Liver (tissue), 3 donors: ENCODE measurements at regions not wholly inside any gene's neighbourhood (a gene's known extent, or its start where the extent isn't known, plus 50 kb on each side); places are given as distances from the start of the nearest gene placed in this dataset.

ENCODE experiments used
- ATF3 ChIP-seq: IDR thresholded peaks from 2 replicates; pipeline ENCODE4 v1.6.1; 2016; ENCODE audit warnings: antibody characterized with exemption
- CTCF ChIP-seq: fragments of 150-350 bp; IDR thresholded peaks from 2 replicates; pipeline ENCODE4 v1.5.1; 2017; ENCODE audit warnings: improper control_type of control experiment, low read depth, low read length; ENCODE audit not compliant: missing input control
- FOXA1 ChIP-seq: IDR thresholded peaks from 2 replicates; pipeline ENCODE4 v1.6.1; 2016; ENCODE audit warnings: antibody characterized with exemption
- GABPA ChIP-seq, 2 donors: IDR thresholded peaks in 1 of 2; conservative IDR thresholded peaks in 1 of 2; 2 replicates each; pipeline ENCODE4 v1.6.1; 2016; ENCODE audit warnings: antibody characterized with exemption in 2 of 2, mild to moderate bottlenecking in 1 of 2, moderate library complexity in 1 of 2
- HNF4A ChIP-seq, 2 donors: conservative IDR thresholded peaks; 2 replicates each; pipeline ENCODE4 v1.6.1; 2016; ENCODE audit warnings: antibody characterized with exemption in 2 of 2, mild to moderate bottlenecking in 2 of 2
- JUND ChIP-seq, 2 donors: IDR thresholded peaks; 2 replicates each; pipeline ENCODE4 v1.6.1; 2016; ENCODE audit warnings: antibody characterized with exemption in 2 of 2
- MAX ChIP-seq: IDR thresholded peaks from 2 replicates; pipeline ENCODE4 v1.6.1; 2016; ENCODE audit warnings: antibody characterized with exemption
- NR2F2 ChIP-seq: IDR thresholded peaks from 2 replicates; pipeline ENCODE4 v1.6.1; 2016; ENCODE audit warnings: antibody characterized with exemption
- RAD21 ChIP-seq, 2 donors: IDR thresholded peaks; 2 replicates each; pipeline ENCODE4 v1.6.1; 2016; ENCODE audit warnings: antibody characterized with exemption in 2 of 2, mild to moderate bottlenecking in 2 of 2
- REST ChIP-seq: IDR thresholded peaks from 2 replicates; pipeline ENCODE4 v1.6.1; 2016; ENCODE audit warnings: antibody characterized with exemption, mild to moderate bottlenecking
- RXRA ChIP-seq, 2 donors: IDR thresholded peaks; 2 replicates each; pipeline ENCODE4 v1.6.1; 2017 to 2018; ENCODE audit warnings: antibody characterized with exemption in 2 of 2, mild to moderate bottlenecking in 1 of 2
- SP1 ChIP-seq: IDR thresholded peaks from 2 replicates; pipeline ENCODE4 v1.6.1; 2018; ENCODE audit warnings: antibody characterized with exemption, mild to moderate bottlenecking
- YY1 ChIP-seq: IDR thresholded peaks from 2 replicates; pipeline ENCODE4 v1.6.1; 2016; ENCODE audit warnings: antibody characterized with exemption, mild to moderate bottlenecking
- donor health status: healthy.
- donor health status: healthy.

GRCh38 chr2:17380003-17380402, 138.2 kb downstream of the RAD51AP2 start:
- TF ChIP-seq JUND (IDR thresholded peaks at IDR 0.05) = no peak
- no peak for TF ChIP-seq CTCF
- TF ChIP-seq MAX = no peak
- no peak for TF ChIP-seq GABPA (IDR thresholded peaks at IDR 0.05 in 1 of 2, conservative IDR thresholded peaks at IDR 0.05 in 1 of 2)
- no peak for TF ChIP-seq REST
- TF ChIP-seq RAD21 (IDR thresholded peaks at IDR 0.05) = no peak
- TF ChIP-seq YY1 = no peak
- no peak for TF ChIP-seq ATF3
- no peak for TF ChIP-seq RXRA (IDR thresholded peaks at IDR 0.05)
- TF ChIP-seq HNF4A (conservative IDR thresholded peaks at IDR 0.05) = no peak
- TF ChIP-seq SP1 = no peak
- no peak for TF ChIP-seq NR2F2
- TF ChIP-seq FOXA1 = no peak
